Transverse colon (tissue), 4 donors: ENCODE measurements at regions not wholly inside any gene's neighbourhood (a gene's known extent, or its start where the extent isn't known, plus 50 kb on each side); places are given as distances from the start of the nearest gene placed in this dataset.

Experiments
- EP300 ChIP-seq: sonication (generic); formaldehyde crosslinking; IDR thresholded peaks from one replicate; pipeline ENCODE4 v1.6.1; 2017; ENCODE audit warnings: antibody characterized with exemption, low read depth
- POLR2A ChIP-seq: fragments of 450-650 bp; IDR thresholded peaks from one replicate; pipeline ENCODE4 v1.6.1; 2016; ENCODE audit warnings: antibody characterized with exemption, mild to moderate bottlenecking, moderate library complexity
- POLR2AphosphoS5 ChIP-seq, 3 donors: sonication (generic); formaldehyde crosslinking; IDR thresholded peaks; one replicate each; pipeline ENCODE4 v1.6.1; 2016; ENCODE audit warnings: antibody characterized with exemption in 3 of 3
- TF ChIP-seq, protein P1 (sequence below), 5 experiments: fragments of 200-600 bp in 3 of 5; fragments of 450-650 bp in 2 of 5; sonication (generic) in 3 of 5; IDR thresholded peaks; 1 replicate in 2 of 5; 2 replicates in 3 of 5; pipeline ENCODE4 v1.5.1; 2016 to 2017; ENCODE audit warnings: antibody characterized with exemption in 5 of 5, inconsistent platforms in 3 of 5, mild to moderate bottlenecking in 2 of 5, moderate library complexity in 1 of 5

DNA sequence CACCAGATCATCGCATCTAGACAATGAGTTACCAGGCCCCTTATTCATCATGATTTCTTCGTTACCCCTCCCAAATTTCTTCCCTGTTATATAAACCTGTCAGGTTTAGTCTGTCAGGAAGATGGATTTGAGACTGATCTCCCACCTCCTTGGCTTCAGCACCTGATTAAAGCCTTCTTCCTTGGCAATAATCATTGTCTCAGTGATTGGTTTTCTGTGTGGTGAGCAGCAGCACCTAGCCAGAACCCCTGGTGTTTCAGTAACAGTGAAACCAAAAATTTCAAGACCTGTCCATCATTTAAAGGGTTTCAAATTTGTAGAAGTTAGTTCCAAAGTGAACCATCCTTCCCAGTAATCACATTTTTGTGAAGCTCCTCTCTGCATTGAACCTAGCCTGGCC, 209.8 kb upstream of the GJE1 start:
- TF ChIP-seq POLR2AphosphoS5 (IDR thresholded peaks at IDR 0.05) (no peak), POLR2A (no peak), EP300 (no peak)
- TF ChIP-seq, protein P1, sequence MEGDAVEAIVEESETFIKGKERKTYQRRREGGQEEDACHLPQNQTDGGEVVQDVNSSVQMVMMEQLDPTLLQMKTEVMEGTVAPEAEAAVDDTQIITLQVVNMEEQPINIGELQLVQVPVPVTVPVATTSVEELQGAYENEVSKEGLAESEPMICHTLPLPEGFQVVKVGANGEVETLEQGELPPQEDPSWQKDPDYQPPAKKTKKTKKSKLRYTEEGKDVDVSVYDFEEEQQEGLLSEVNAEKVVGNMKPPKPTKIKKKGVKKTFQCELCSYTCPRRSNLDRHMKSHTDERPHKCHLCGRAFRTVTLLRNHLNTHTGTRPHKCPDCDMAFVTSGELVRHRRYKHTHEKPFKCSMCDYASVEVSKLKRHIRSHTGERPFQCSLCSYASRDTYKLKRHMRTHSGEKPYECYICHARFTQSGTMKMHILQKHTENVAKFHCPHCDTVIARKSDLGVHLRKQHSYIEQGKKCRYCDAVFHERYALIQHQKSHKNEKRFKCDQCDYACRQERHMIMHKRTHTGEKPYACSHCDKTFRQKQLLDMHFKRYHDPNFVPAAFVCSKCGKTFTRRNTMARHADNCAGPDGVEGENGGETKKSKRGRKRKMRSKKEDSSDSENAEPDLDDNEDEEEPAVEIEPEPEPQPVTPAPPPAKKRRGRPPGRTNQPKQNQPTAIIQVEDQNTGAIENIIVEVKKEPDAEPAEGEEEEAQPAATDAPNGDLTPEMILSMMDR (IDR thresholded peaks at IDR 0.05): no peak
